ENCODE measurements at regions not wholly inside any gene's neighbourhood (a gene's known extent, or its start where the extent isn't known, plus 50 kb on each side); places are given as distances from the start of the nearest gene placed in this dataset.

DNA sequence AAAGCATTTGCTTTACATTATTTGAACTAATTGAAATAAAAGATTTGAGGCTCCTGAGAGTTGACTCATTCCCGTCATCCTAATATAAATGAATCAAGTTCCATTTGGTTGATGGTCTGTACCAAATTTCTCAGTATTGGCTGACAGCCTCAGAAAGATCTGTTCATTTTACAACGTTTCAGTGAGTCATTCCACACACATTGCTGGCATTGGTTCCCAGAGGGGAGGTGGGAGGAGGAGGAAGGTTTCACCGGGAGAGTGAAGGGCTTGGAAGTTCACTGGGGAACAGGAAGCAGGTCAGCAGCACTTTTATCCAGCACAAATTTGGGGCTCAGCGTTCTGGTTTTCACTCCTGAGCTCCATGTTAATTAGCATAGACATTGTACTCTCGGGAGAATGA lies 176.7 kb upstream of the CADPS start:
- TF ChIP-seq, protein P1, sequence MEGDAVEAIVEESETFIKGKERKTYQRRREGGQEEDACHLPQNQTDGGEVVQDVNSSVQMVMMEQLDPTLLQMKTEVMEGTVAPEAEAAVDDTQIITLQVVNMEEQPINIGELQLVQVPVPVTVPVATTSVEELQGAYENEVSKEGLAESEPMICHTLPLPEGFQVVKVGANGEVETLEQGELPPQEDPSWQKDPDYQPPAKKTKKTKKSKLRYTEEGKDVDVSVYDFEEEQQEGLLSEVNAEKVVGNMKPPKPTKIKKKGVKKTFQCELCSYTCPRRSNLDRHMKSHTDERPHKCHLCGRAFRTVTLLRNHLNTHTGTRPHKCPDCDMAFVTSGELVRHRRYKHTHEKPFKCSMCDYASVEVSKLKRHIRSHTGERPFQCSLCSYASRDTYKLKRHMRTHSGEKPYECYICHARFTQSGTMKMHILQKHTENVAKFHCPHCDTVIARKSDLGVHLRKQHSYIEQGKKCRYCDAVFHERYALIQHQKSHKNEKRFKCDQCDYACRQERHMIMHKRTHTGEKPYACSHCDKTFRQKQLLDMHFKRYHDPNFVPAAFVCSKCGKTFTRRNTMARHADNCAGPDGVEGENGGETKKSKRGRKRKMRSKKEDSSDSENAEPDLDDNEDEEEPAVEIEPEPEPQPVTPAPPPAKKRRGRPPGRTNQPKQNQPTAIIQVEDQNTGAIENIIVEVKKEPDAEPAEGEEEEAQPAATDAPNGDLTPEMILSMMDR (IDR thresholded peaks at IDR 0.05), result no peak
- no peak for TF ChIP-seq POLR2A (IDR thresholded peaks at IDR 0.05)
